Liver (tissue), 3 donors: ENCODE measurements at regions not wholly inside any gene's neighbourhood (a gene's known extent, or its start where the extent isn't known, plus 50 kb on each side); places are given as distances from the start of the nearest gene placed in this dataset.

ENCODE experiments used
- CTCF ChIP-seq: fragments of 150-350 bp; IDR thresholded peaks from 2 replicates; pipeline ENCODE4 v1.5.1; 2017; ENCODE audit warnings: improper control_type of control experiment, low read depth, low read length; ENCODE audit not compliant: missing input control
- GABPA ChIP-seq, 2 donors: IDR thresholded peaks in 1 of 2; conservative IDR thresholded peaks in 1 of 2; 2 replicates each; pipeline ENCODE4 v1.6.1; 2016; ENCODE audit warnings: antibody characterized with exemption in 2 of 2, mild to moderate bottlenecking in 1 of 2, moderate library complexity in 1 of 2
- JUND ChIP-seq, 2 donors: IDR thresholded peaks; 2 replicates each; pipeline ENCODE4 v1.6.1; 2016; ENCODE audit warnings: antibody characterized with exemption in 2 of 2
- MAX ChIP-seq: IDR thresholded peaks from 2 replicates; pipeline ENCODE4 v1.6.1; 2016; ENCODE audit warnings: antibody characterized with exemption
- RAD21 ChIP-seq, 2 donors: IDR thresholded peaks; 2 replicates each; pipeline ENCODE4 v1.6.1; 2016; ENCODE audit warnings: antibody characterized with exemption in 2 of 2, mild to moderate bottlenecking in 2 of 2
- REST ChIP-seq: IDR thresholded peaks from 2 replicates; pipeline ENCODE4 v1.6.1; 2016; ENCODE audit warnings: antibody characterized with exemption, mild to moderate bottlenecking
- SP1 ChIP-seq: IDR thresholded peaks from 2 replicates; pipeline ENCODE4 v1.6.1; 2018; ENCODE audit warnings: antibody characterized with exemption, mild to moderate bottlenecking
- TAF1 ChIP-seq: conservative IDR thresholded peaks from 2 replicates; pipeline ENCODE4 v1.6.1; 2016; ENCODE audit warnings: antibody characterized with exemption, mild to moderate bottlenecking
- YY1 ChIP-seq: IDR thresholded peaks from 2 replicates; pipeline ENCODE4 v1.6.1; 2016; ENCODE audit warnings: antibody characterized with exemption, mild to moderate bottlenecking
- ZBTB33 ChIP-seq: IDR thresholded peaks from 2 replicates; pipeline ENCODE4 v1.6.1; 2016; ENCODE audit warnings: antibody characterized with exemption
- donor health status: healthy.
- donor health status: healthy.

- TF ChIP-seq RAD21 (IDR thresholded peaks at IDR 0.05), result no peak
- TF ChIP-seq CTCF, result no peak
- TF ChIP-seq JUND (IDR thresholded peaks at IDR 0.05), result no peak
- no peak for TF ChIP-seq MAX
- no peak for TF ChIP-seq TAF1
- no peak for TF ChIP-seq YY1
- no peak for TF ChIP-seq ZBTB33
- TF ChIP-seq SP1, result no peak
- no peak for TF ChIP-seq GABPA (IDR thresholded peaks at IDR 0.05 in 1 of 2, conservative IDR thresholded peaks at IDR 0.05 in 1 of 2)
- no peak for TF ChIP-seq REST
Observed at GRCh38 chr5:175120412-175120811, 323.6 kb downstream of the DRD1 start.
